SK-N-SH treated with all-trans-retinoic acid at 6 μM for 48 hours (cell line): ENCODE measurements at regions not wholly inside any gene's neighbourhood (a gene's known extent, or its start where the extent isn't known, plus 50 kb on each side); places are given as distances from the start of the nearest gene placed in this dataset.

ENCODE experiments used
- ATAC-seq: fragments of 200-7000 bp; cut with Tn5 transposase; 3 replicates; pipeline ENCODE4 v1.9.1; 2020; ENCODE audit warnings: mild to moderate bottlenecking, moderate library complexity
- ARNTL ChIP-seq: fragments of 450-650 bp; formaldehyde crosslinking; IDR thresholded peaks from 2 replicates; pipeline ENCODE4 v1.5.0; 2020; ENCODE audit warnings: low read depth, mild to moderate bottlenecking, moderate library complexity, borderline replicate concordance
- BACH2 ChIP-seq: fragments of 250-450 bp; sonication (Bioruptor Pico); IDR thresholded peaks from 2 replicates; pipeline ENCODE4 v1.9.0; 2021; ENCODE audit warnings: mild to moderate bottlenecking, borderline replicate concordance
- CREB5 ChIP-seq: fragments of 250-450 bp; sonication (Bioruptor Pico); IDR thresholded peaks from 2 replicates; pipeline ENCODE4 v1.5.1; 2020; ENCODE audit warnings: low read depth, mild to moderate bottlenecking, moderate library complexity
- CSDC2 ChIP-seq: fragments of 250-450 bp; sonication (Bioruptor Pico); IDR thresholded peaks from 2 replicates; pipeline ENCODE4 v1.5.0; 2020; ENCODE audit warnings: mild to moderate bottlenecking, moderate library complexity
- ESRRG ChIP-seq: fragments of 250-450 bp; sonication (Bioruptor Pico); IDR thresholded peaks from 2 replicates; pipeline ENCODE4 v1.6.1; 2021; ENCODE audit warnings: mild to moderate bottlenecking
- GLIS3 ChIP-seq: fragments of 250-450 bp; sonication (Bioruptor Pico); IDR thresholded peaks from 2 replicates; pipeline ENCODE4 v1.5.0; 2020; ENCODE audit warnings: mild to moderate bottlenecking, moderate library complexity
- ISL1 ChIP-seq: fragments of 250-450 bp; sonication (Bioruptor Pico); IDR thresholded peaks from 2 replicates; pipeline ENCODE4 v2.1.2; 2022; ENCODE audit warnings: mild to moderate bottlenecking, moderate library complexity
- OSR1 ChIP-seq: fragments of 250-450 bp; sonication (Bioruptor Pico); IDR thresholded peaks from 2 replicates; pipeline ENCODE4 v1.8.0; 2022; ENCODE audit warnings: moderate library complexity, mild to moderate bottlenecking, inconsistent platforms
- PPARA ChIP-seq: fragments of 250-450 bp; sonication (Bioruptor Pico); IDR thresholded peaks from 2 replicates; pipeline ENCODE4 v1.5.0; 2020; ENCODE audit warnings: mild to moderate bottlenecking, borderline replicate concordance
- RARB ChIP-seq: fragments of 250-450 bp; sonication (Bioruptor Pico); IDR thresholded peaks from 2 replicates; pipeline ENCODE4 v1.8.0; 2021; ENCODE audit warnings: mild to moderate bottlenecking, moderate library complexity
- SNAI2 ChIP-seq: fragments of 250-450 bp; sonication (Bioruptor Pico); IDR thresholded peaks from 2 replicates; pipeline ENCODE4 v1.5.0; 2020; ENCODE audit warnings: mild to moderate bottlenecking, moderate library complexity
- TCF4 ChIP-seq: fragments of 250-450 bp; sonication (Bioruptor Pico); IDR thresholded peaks from 2 replicates; pipeline ENCODE4 v1.8.0; 2021; ENCODE audit warnings: mild to moderate bottlenecking, moderate library complexity, borderline replicate concordance
- TOX ChIP-seq: fragments of 250-450 bp; sonication (Bioruptor Pico); IDR thresholded peaks from 2 replicates; pipeline ENCODE4 v1.8.0; 2021; ENCODE audit warnings: mild to moderate bottlenecking, moderate library complexity, borderline replicate concordance
- TSHZ2 ChIP-seq: fragments of 250-450 bp; sonication (Bioruptor Pico); IDR thresholded peaks from 2 replicates; pipeline ENCODE4 v1.5.0; 2020; ENCODE audit warnings: mild to moderate bottlenecking, moderate library complexity
- ZC3H10 ChIP-seq: fragments of 250-450 bp; sonication (Bioruptor Pico); IDR thresholded peaks from 2 replicates; pipeline ENCODE4 v1.5.1; 2021; ENCODE audit warnings: mild to moderate bottlenecking, moderate library complexity
- ZFP3 ChIP-seq: fragments of 250-450 bp; sonication (Bioruptor Pico); IDR thresholded peaks from 2 replicates; pipeline ENCODE4 v1.5.0; 2020; ENCODE audit warnings: mild to moderate bottlenecking, moderate library complexity
- ZFP30 ChIP-seq: fragments of 450-650 bp; formaldehyde crosslinking; IDR thresholded peaks from 2 replicates; pipeline ENCODE4 v1.5.0; 2022; ENCODE audit warnings: mild to moderate bottlenecking, moderate library complexity
- ZNF565 ChIP-seq: fragments of 450-650 bp; formaldehyde crosslinking; conservative IDR thresholded peaks from 2 replicates; pipeline ENCODE4 v1.5.0; 2020; ENCODE audit warnings: low read depth, mild to moderate bottlenecking, moderate library complexity
- ZNF70 ChIP-seq: fragments of 450-650 bp; formaldehyde crosslinking; IDR thresholded peaks from 2 replicates; pipeline ENCODE4 v1.5.0; 2020; ENCODE audit warnings: mild to moderate bottlenecking, moderate library complexity
- ZNF8 ChIP-seq: fragments of 450-650 bp; formaldehyde crosslinking; IDR thresholded peaks from 2 replicates; pipeline ENCODE4 v1.5.0; 2020; ENCODE audit warnings: mild to moderate bottlenecking, moderate library complexity
- TF ChIP-seq, protein P1 (sequence below): fragments of 250-450 bp; sonication (Bioruptor Pico); IDR thresholded peaks from 2 replicates; pipeline ENCODE4 v1.8.0; 2021; ENCODE audit warnings: low read depth, mild to moderate bottlenecking, moderate library complexity, borderline replicate concordance
- TF ChIP-seq, protein P2 (sequence below): fragments of 250-450 bp; sonication (Bioruptor Pico); IDR thresholded peaks from 2 replicates; pipeline ENCODE4 v1.5.1; 2021; ENCODE audit warnings: mild to moderate bottlenecking, moderate library complexity
- TF ChIP-seq, protein P3 (sequence below): fragments of 250-450 bp; sonication (Bioruptor Pico); IDR thresholded peaks from 2 replicates; pipeline ENCODE4 v1.8.0; 2020; ENCODE audit warnings: mild to moderate bottlenecking, moderate library complexity, borderline replicate concordance

DNA sequence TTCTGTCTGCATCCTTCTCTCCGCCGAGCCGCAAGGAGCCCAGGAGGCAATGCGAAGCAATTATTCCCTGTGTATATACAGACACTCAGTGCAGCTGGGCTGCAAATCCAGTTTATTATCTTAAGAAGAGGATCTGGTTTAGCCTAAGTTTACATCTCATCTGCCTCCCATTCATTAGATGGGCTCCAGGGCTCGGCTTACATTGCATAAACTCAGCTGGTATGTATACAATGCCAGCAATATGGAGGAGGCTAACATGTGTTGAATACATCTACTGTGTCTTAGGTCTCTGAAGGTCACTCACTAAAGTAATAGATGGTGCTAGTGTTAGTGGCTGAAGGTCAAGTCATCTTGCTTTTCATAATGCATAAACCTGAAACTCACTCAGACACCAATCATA lies 996.8 kb downstream of the KCNMA1 start:
- TF ChIP-seq ISL1 (CRISPR knock-in tag) (no peak), RARB (CRISPR knock-in tag) (no peak), CSDC2 (no peak), ESRRG (no peak), GLIS3 (CRISPR knock-in tag) (no peak), BACH2 (no peak)
- ATAC-seq = no peak

DNA sequence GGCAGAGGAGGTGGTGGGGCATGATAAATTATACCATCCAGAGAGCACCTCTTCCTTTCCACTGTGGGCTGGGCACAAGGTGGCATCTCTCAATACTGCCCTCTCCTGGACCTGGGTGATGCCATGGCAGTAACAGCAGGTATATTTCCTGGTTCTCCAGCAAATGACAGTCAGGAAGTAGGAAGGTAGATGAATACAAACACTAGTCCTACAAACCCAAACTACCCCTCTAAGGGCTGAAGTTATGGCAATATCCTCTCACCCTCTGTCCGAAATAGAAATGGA lies 1004.9 kb downstream of the KCNMA1 start:
- peak; percentile 69; the same call in 2 of the 3 replicates for ATAC-seq
- TF ChIP-seq, protein P1, sequence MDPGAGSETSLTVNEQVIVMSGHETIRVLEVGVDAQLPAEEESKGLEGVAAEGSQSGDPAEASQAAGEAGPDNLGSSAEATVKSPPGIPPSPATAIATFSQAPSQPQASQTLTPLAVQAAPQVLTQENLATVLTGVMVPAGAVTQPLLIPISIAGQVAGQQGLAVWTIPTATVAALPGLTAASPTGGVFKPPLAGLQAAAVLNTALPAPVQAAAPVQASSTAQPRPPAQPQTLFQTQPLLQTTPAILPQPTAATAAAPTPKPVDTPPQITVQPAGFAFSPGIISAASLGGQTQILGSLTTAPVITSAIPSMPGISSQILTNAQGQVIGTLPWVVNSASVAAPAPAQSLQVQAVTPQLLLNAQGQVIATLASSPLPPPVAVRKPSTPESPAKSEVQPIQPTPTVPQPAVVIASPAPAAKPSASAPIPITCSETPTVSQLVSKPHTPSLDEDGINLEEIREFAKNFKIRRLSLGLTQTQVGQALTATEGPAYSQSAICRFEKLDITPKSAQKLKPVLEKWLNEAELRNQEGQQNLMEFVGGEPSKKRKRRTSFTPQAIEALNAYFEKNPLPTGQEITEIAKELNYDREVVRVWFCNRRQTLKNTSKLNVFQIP (CRISPR knock-in tag) = no peak
- TF ChIP-seq ESRRG (no peak), OSR1 (no peak), ZNF70 (no peak), ZFP30 (CRISPR knock-in tag) (no peak), ZC3H10 (CRISPR knock-in tag) (no peak), SNAI2 (no peak), ZNF565 (CRISPR knock-in tag) (no peak), ZNF8 (CRISPR knock-in tag) (no peak), ARNTL (CRISPR knock-in tag) (no peak), CREB5 (CRISPR knock-in tag) (no peak), CSDC2 (no peak), TOX (no peak), BACH2 (no peak), ZFP3 (CRISPR knock-in tag) (no peak), ISL1 (CRISPR knock-in tag) (no peak), GLIS3 (CRISPR knock-in tag) (no peak), TCF4 (CRISPR knock-in tag) (no peak), TSHZ2 (CRISPR knock-in tag) (no peak), RARB (CRISPR knock-in tag) (no peak)
- TF ChIP-seq, all 23 proteins: peak for 0

- TF ChIP-seq TCF4 (CRISPR knock-in tag) (no peak), PPARA (CRISPR knock-in tag) (no peak), ISL1 (CRISPR knock-in tag) (no peak), OSR1 (no peak), ZNF8 (CRISPR knock-in tag) (no peak), ARNTL (CRISPR knock-in tag) (no peak), SNAI2 (no peak), ZFP3 (CRISPR knock-in tag) (no peak), ZNF70 (no peak), GLIS3 (CRISPR knock-in tag) (no peak), CSDC2 (no peak), ESRRG (no peak), CREB5 (CRISPR knock-in tag) (no peak), ZFP30 (CRISPR knock-in tag) (no peak), RARB (CRISPR knock-in tag) (no peak)
- TF ChIP-seq, protein P2, sequence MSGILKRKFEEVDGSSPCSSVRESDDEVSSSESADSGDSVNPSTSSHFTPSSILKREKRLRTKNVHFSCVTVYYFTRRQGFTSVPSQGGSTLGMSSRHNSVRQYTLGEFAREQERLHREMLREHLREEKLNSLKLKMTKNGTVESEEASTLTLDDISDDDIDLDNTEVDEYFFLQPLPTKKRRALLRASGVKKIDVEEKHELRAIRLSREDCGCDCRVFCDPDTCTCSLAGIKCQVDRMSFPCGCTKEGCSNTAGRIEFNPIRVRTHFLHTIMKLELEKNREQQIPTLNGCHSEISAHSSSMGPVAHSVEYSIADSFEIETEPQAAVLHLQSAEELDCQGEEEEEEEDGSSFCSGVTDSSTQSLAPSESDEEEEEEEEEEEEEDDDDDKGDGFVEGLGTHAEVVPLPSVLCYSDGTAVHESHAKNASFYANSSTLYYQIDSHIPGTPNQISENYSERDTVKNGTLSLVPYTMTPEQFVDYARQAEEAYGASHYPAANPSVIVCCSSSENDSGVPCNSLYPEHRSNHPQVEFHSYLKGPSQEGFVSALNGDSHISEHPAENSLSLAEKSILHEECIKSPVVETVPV (CRISPR knock-in tag) = no peak
- TF ChIP-seq, protein P3, sequence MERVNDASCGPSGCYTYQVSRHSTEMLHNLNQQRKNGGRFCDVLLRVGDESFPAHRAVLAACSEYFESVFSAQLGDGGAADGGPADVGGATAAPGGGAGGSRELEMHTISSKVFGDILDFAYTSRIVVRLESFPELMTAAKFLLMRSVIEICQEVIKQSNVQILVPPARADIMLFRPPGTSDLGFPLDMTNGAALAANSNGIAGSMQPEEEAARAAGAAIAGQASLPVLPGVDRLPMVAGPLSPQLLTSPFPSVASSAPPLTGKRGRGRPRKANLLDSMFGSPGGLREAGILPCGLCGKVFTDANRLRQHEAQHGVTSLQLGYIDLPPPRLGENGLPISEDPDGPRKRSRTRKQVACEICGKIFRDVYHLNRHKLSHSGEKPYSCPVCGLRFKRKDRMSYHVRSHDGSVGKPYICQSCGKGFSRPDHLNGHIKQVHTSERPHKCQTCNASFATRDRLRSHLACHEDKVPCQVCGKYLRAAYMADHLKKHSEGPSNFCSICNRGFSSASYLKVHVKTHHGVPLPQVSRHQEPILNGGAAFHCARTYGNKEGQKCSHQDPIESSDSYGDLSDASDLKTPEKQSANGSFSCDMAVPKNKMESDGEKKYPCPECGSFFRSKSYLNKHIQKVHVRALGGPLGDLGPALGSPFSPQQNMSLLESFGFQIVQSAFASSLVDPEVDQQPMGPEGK (CRISPR knock-in tag) = no peak
- TF ChIP-seq, protein P1 (CRISPR knock-in tag) = no peak
- no peak for ATAC-seq
Measured at GRCh38 chr10:76631884-76632766, 1005.5 kb downstream of the KCNMA1 start.
